ENCODE measurements at regions not wholly inside any gene's neighbourhood (a gene's known extent, or its start where the extent isn't known, plus 50 kb on each side); places are given as distances from the start of the nearest gene placed in this dataset.

- H3K9ac ChIP-seq, result no peak overlapping the region
- DNase-seq, result no peak
- H3K27me3 ChIP-seq (ENCODE audit: insufficient read depth), result no peaks in the 10 kb centered on the region
- POLR2A ChIA-PET, result no interaction called here
- H3K79me2 ChIP-seq (ENCODE audit: insufficient read depth), result no peaks in the 10 kb centered on the region
- no peaks in the 10 kb centered on the region for H3K9me2 ChIP-seq
- H3K4me1 ChIP-seq (ENCODE audit: control insufficient read depth in 1 of 2, insufficient read depth in 2 of 2, low read depth in 1 of 2, low read length in 1 of 2), result no peaks in the 10 kb centered on the region
- H3K27ac ChIP-seq (ENCODE audit: low read depth in 2 of 2, low read length in 1 of 2), result no peak overlapping the region
- TF ChIP-seq SIN3A (IDR thresholded peaks at IDR 0.05; ENCODE audit: borderline replicate concordance, low read depth, low read length), result no peak
- TF ChIP-seq GATA2 (CRISPR knock-in tag; IDR thresholded peaks at IDR 0.05), result no peak
- TF ChIP-seq MXI1 (IDR thresholded peaks at IDR 0.05; ENCODE audit: low read depth, low read length), result no peak
- no peak for TF ChIP-seq ELF1 (IDR thresholded peaks at IDR 0.05)
- no peak for TF ChIP-seq USF2 (IDR thresholded peaks at IDR 0.05; ENCODE audit: borderline replicate concordance, low read depth, low read length)
- no peak for TF ChIP-seq CHD2 (IDR thresholded peaks at IDR 0.05; ENCODE audit: low read length, partially characterized antibody)
- TF ChIP-seq POLR2AphosphoS5 (IDR thresholded peaks at IDR 0.05; ENCODE audit: low read depth, low read length), result no peak
- TF ChIP-seq PBX3 (IDR thresholded peaks at IDR 0.05), result no peak
- TF ChIP-seq EP300 (IDR thresholded peaks at IDR 0.05; ENCODE audit: borderline replicate concordance in 1 of 2, low read depth in 1 of 2, low read length in 1 of 2), result no peak
- no peak for TF ChIP-seq JUND (IDR thresholded peaks at IDR 0.05)
- no peak for TF ChIP-seq FOSL2 (IDR thresholded peaks at IDR 0.05; ENCODE audit: borderline replicate concordance, low read depth)
- no peak for TF ChIP-seq NFIC (IDR thresholded peaks at IDR 0.05; ENCODE audit: borderline replicate concordance)
- TF ChIP-seq ZBTB33 (IDR thresholded peaks at IDR 0.05; ENCODE audit: borderline replicate concordance, low read depth), result no peak
- TF ChIP-seq RCOR1 (IDR thresholded peaks at IDR 0.05; ENCODE audit: low read length), result no peak
- H3F3A ChIP-seq (replicated peaks; ENCODE audit: insufficient read depth), result no peaks in the 10 kb centered on the region
- 25% methylated on average over 1 of the region's 1 CpG for WGBS (ENCODE audit: low lambda C conversion rate)
- H3K9me3 ChIP-seq, result no peaks in the 10 kb centered on the region
- no peak overlapping the region for H3K4me2 ChIP-seq
- H3K4me3 ChIP-seq (ENCODE audit: low read depth in 2 of 2, low read length in 1 of 2), result no peak overlapping the region
- no peak overlapping the region for H2AFZ ChIP-seq (ENCODE audit: low read depth)
- CTCF ChIA-PET, result interaction anchor here (0.7 kb wide), 1 partner anchor 1936 kb away, joined by 3 read pairs; no protein-coding TSS in a partner anchor
- H4K20me1 ChIP-seq (ENCODE audit: insufficient read depth), result no peaks in the 10 kb centered on the region
- no peaks in the 10 kb centered on the region for H3K36me3 ChIP-seq (replicated peaks in 1 of 2; ENCODE audit: control insufficient read depth in 1 of 2, insufficient read depth in 2 of 2, low read length in 1 of 2)
These were observed 501.5 kb upstream of the HS3ST5 start for GRCh38 chr6:114844359-114844758.

- no peak for TF ChIP-seq MAX (IDR thresholded peaks at IDR 0.05; ENCODE audit: low read depth)
- TF ChIP-seq ZBTB33 (IDR thresholded peaks at IDR 0.05; ENCODE audit: borderline replicate concordance, low read depth), result no peak
- TF ChIP-seq SMC3 (IDR thresholded peaks at IDR 0.05; ENCODE audit: low read depth, low read length), result no peak
- no peak for TF ChIP-seq FOSL2 (IDR thresholded peaks at IDR 0.05; ENCODE audit: borderline replicate concordance, low read depth)
- TF ChIP-seq YY1 (IDR thresholded peaks at IDR 0.05; ENCODE audit: low read depth), result no peak
- no peak for TF ChIP-seq TAF1 (IDR thresholded peaks at IDR 0.05; ENCODE audit: borderline replicate concordance, low read depth, low read length)
- TF ChIP-seq USF2 (IDR thresholded peaks at IDR 0.05; ENCODE audit: borderline replicate concordance, low read depth, low read length), result no peak
- TF ChIP-seq USF1 (IDR thresholded peaks at IDR 0.05; ENCODE audit: borderline replicate concordance, low read depth), result no peak
- TF ChIP-seq CHD2 (IDR thresholded peaks at IDR 0.05; ENCODE audit: low read length, partially characterized antibody), result no peak
- no peak for TF ChIP-seq GATA2 (CRISPR knock-in tag; IDR thresholded peaks at IDR 0.05)
- TF ChIP-seq GABPA (IDR thresholded peaks at IDR 0.05; ENCODE audit: low read depth), result no peak
- no peak for TF ChIP-seq NFIC (IDR thresholded peaks at IDR 0.05; ENCODE audit: borderline replicate concordance)
- H2AFZ ChIP-seq (ENCODE audit: low read depth), result no peak overlapping the region
- WGBS (ENCODE audit: low lambda C conversion rate), result 20% methylated on average over 2 of the region's 2 CpGs
- H3K9me2 ChIP-seq, result no peaks in the 10 kb centered on the region
- H3K4me1 ChIP-seq (ENCODE audit: control insufficient read depth in 1 of 2, insufficient read depth in 2 of 2, low read depth in 1 of 2, low read length in 1 of 2), result no peaks in the 10 kb centered on the region; a peak in 1 of 4 replicates
- H3K27me3 ChIP-seq (ENCODE audit: insufficient read depth), result no peaks in the 10 kb centered on the region
- H3K36me3 ChIP-seq (replicated peaks in 1 of 2; ENCODE audit: control insufficient read depth in 1 of 2, insufficient read depth in 2 of 2, low read length in 1 of 2), result no peaks in the 10 kb centered on the region
- no peaks in the 10 kb centered on the region for H3K79me2 ChIP-seq (ENCODE audit: insufficient read depth)
- no peaks in the 10 kb centered on the region for H3F3A ChIP-seq (replicated peaks; ENCODE audit: insufficient read depth)
- ChIA-PET POLR2A (no interaction called here), CTCF (no interaction called here)
- H3K27ac ChIP-seq (ENCODE audit: low read depth in 2 of 2, low read length in 1 of 2), result no peak overlapping the region
- H3K4me2 ChIP-seq, result no peak overlapping the region
- H3K9ac ChIP-seq, result no peak overlapping the region
- DNase-seq, result no peak
- H3K4me3 ChIP-seq (ENCODE audit: low read depth in 2 of 2, low read length in 1 of 2), result no peak overlapping the region
- no peaks in the 10 kb centered on the region for H4K20me1 ChIP-seq (ENCODE audit: insufficient read depth)
- no peaks in the 10 kb centered on the region for H3K9me3 ChIP-seq
These were observed 496.2 kb upstream of the HS3ST5 start for GRCh38 chr6:114839019-114839418.

All from SK-N-SH (cell line).